ENCODE measurements at regions not wholly inside any gene's neighbourhood (a gene's known extent, or its start where the extent isn't known, plus 50 kb on each side); places are given as distances from the start of the nearest gene placed in this dataset.
"Not testable (repeated sequence)": the region's sequence is repeated elsewhere in the genome, so short reads cannot be mapped to it uniquely, and the experiment has no call there.

GRCh38 chr2:183614799-183615435 is 490.7 kb downstream of the NUP35 start:
- DNase-seq (ENCODE audit: low spot score) = no peak

- no peak for DNase-seq (ENCODE audit: low spot score)
Observed at GRCh38 chr2:183623227-183623626, 499.0 kb downstream of the NUP35 start.

GRCh38 chr2:183630964-183631363 is 506.7 kb downstream of the NUP35 start:
- no peak for DNase-seq (ENCODE audit: low spot score)

GRCh38 chr2:183656121-183656520 is 531.9 kb downstream of the NUP35 start:
- no peak for DNase-seq (ENCODE audit: low spot score)

GRCh38 chr2:183665425-183665824 is 541.2 kb downstream of the NUP35 start:
- DNase-seq (ENCODE audit: low spot score) = no peak

- no peak for DNase-seq (ENCODE audit: low spot score)
Observed at GRCh38 chr2:183666031-183666430, 541.8 kb downstream of the NUP35 start.

- no peak for DNase-seq (ENCODE audit: low spot score)
Observed at GRCh38 chr2:183671233-183671632, 547.0 kb downstream of the NUP35 start.

GRCh38 chr2:183678908-183679307 is 554.7 kb downstream of the NUP35 start:
- DNase-seq (ENCODE audit: low spot score) = no peak

- no peak for DNase-seq (ENCODE audit: low spot score)
Observed at GRCh38 chr2:183680573-183680972, 556.3 kb downstream of the NUP35 start.

GRCh38 chr2:183684686-183685085 is 560.4 kb downstream of the NUP35 start:
- no peak for DNase-seq (ENCODE audit: low spot score)

GRCh38 chr2:183696028-183696427 is 571.8 kb downstream of the NUP35 start:
- DNase-seq (ENCODE audit: low spot score) = no peak

- no peak for DNase-seq (ENCODE audit: low spot score)
Observed at GRCh38 chr2:183709829-183710228, 585.6 kb downstream of the NUP35 start.

- DNase-seq (ENCODE audit: low spot score) = no peak
Observed at GRCh38 chr2:183718246-183718645, 594.0 kb downstream of the NUP35 start.

GRCh38 chr2:183723278-183723677 is 599.0 kb downstream of the NUP35 start:
- DNase-seq (ENCODE audit: low spot score) = no peak

GRCh38 chr2:183729380-183729779 is 605.1 kb downstream of the NUP35 start:
- DNase-seq (ENCODE audit: low spot score) = no peak

- no peak for DNase-seq (ENCODE audit: low spot score)
Observed at GRCh38 chr2:183740241-183740640, 616.0 kb downstream of the NUP35 start.

- no peak for DNase-seq (ENCODE audit: low spot score)
Observed at GRCh38 chr2:183752571-183752970, 628.3 kb downstream of the NUP35 start.

- no peak for DNase-seq (ENCODE audit: low spot score)
Observed at GRCh38 chr2:183759033-183759432, 634.8 kb downstream of the NUP35 start.

GRCh38 chr2:183773775-183774174 is 649.5 kb downstream of the NUP35 start:
- DNase-seq (ENCODE audit: low spot score) = no peak

- no peak for DNase-seq (ENCODE audit: low spot score)
Observed at GRCh38 chr2:183780072-183780471, 655.8 kb downstream of the NUP35 start.

- no peak for DNase-seq (ENCODE audit: low spot score)
Observed at GRCh38 chr2:183782436-183782835, 658.2 kb downstream of the NUP35 start.

GRCh38 chr2:183788796-183789195 is 664.6 kb downstream of the NUP35 start:
- DNase-seq (ENCODE audit: low spot score) = not testable (repeated sequence)

- DNase-seq (ENCODE audit: low spot score) = not testable (repeated sequence)
Observed at GRCh38 chr2:183792165-183792924, 668.1 kb downstream of the NUP35 start.

GRCh38 chr2:183798535-183798934 is 674.3 kb downstream of the NUP35 start:
- DNase-seq (ENCODE audit: low spot score) = no peak

Measured in ureter (tissue), 1 donor.